ENCODE measurements at regions not wholly inside any gene's neighbourhood (a gene's known extent, or its start where the extent isn't known, plus 50 kb on each side); places are given as distances from the start of the nearest gene placed in this dataset.
A peak's percentile ranks its signal among the peaks of the same experiment; 100 is the strongest.

GRCh38 chr22:34096770-34097169 lies 176.5 kb upstream of the LARGE1 start:
- Histone ChIP-seq H3K9me3 (ENCODE audit: control insufficient read depth in 2 of 2, low read length in 2 of 2) (peaks cover 0 to 3% of the 10 kb centered on the region in 2 experiments), H3K36me3 (ENCODE audit: control insufficient read depth, insufficient read depth, low read length) (no peaks in the 10 kb centered on the region), H3K27ac (ENCODE audit: insufficient read depth, low read length, poor library complexity, severe bottlenecking) (no peak overlapping the region), H3K4me3 (ENCODE audit: low read depth, low read length) (no peak overlapping the region), H3K27me3 (ENCODE audit: control insufficient read depth, insufficient read depth, low read length) (no peaks in the 10 kb centered on the region), H3K4me1 (ENCODE audit: control insufficient read depth, insufficient read depth, low read length, poor library complexity, severe bottlenecking) (no peaks in the 10 kb centered on the region)
- Mint-ChIP-seq H3K27me3 (no peaks in the 10 kb centered on the region), H3K36me3 (no peaks in the 10 kb centered on the region), H3K4me1 (no peaks in the 10 kb centered on the region), H3K9me3 (peaks cover 0 to 18% (median 10%) of the 10 kb centered on the region in 7 donors), H3K27ac (no peak overlapping the region), H3K4me3 (no peak overlapping the region)
- ATAC-seq (ENCODE audit: low read depth in 2 of 2), result no peak
- no peak for DNase-seq

GRCh38 chr22:34099278-34099677 lies 179.0 kb upstream of the LARGE1 start:
- no peaks in the 10 kb centered on the region for H3K36me3 Mint-ChIP-seq

GRCh38 chr22:34102633-34103032 lies 182.4 kb upstream of the LARGE1 start:
- no peak for DNase-seq
- no peak overlapping the region for H3K27ac ChIP-seq (ENCODE audit: insufficient read depth, low read length, poor library complexity, severe bottlenecking)
- peaks cover 5% of the 10 kb centered on the region for H3K36me3 Mint-ChIP-seq
- no peak for ATAC-seq (ENCODE audit: low read depth in 2 of 2)
- no peaks in the 10 kb centered on the region for H3K27me3 Mint-ChIP-seq
- no peaks in the 10 kb centered on the region for H3K27me3 ChIP-seq (ENCODE audit: control insufficient read depth, insufficient read depth, low read length)
- H3K4me3 ChIP-seq (ENCODE audit: low read depth, low read length), result no peak overlapping the region
- no peak overlapping the region for H3K27ac Mint-ChIP-seq
- H3K9me3 ChIP-seq (ENCODE audit: control insufficient read depth in 2 of 2, low read length in 2 of 2), result peaks cover 0 to 3% of the 10 kb centered on the region in 2 experiments
- no peaks in the 10 kb centered on the region for H3K4me1 Mint-ChIP-seq
- H3K36me3 ChIP-seq (ENCODE audit: control insufficient read depth, insufficient read depth, low read length), result no peaks in the 10 kb centered on the region
- H3K4me3 Mint-ChIP-seq, result no peak overlapping the region
- no peaks in the 10 kb centered on the region for H3K4me1 ChIP-seq (ENCODE audit: control insufficient read depth, insufficient read depth, low read length, poor library complexity, severe bottlenecking)
- peaks cover 0 to 6% (median 4%) of the 10 kb centered on the region in 7 donors for H3K9me3 Mint-ChIP-seq

More at GRCh38 chr22:34099278-34099677, 179.0 kb upstream of the LARGE1 start:
- Mint-ChIP-seq H3K27me3 (no peaks in the 10 kb centered on the region), H3K27ac (no peak overlapping the region), H3K9me3 (peaks cover 0 to 16% (median 7%) of the 10 kb centered on the region in 7 donors), H3K4me1 (no peaks in the 10 kb centered on the region), H3K4me3 (no peak overlapping the region)
- DNase-seq (no peak), ATAC-seq (ENCODE audit: low read depth in 2 of 2) (no peak)
- no peak overlapping the region for H3K4me3 ChIP-seq (ENCODE audit: low read depth, low read length)
- H3K9me3 ChIP-seq (ENCODE audit: control insufficient read depth in 2 of 2, low read length in 2 of 2), result peaks cover 0 to 3% of the 10 kb centered on the region in 2 experiments
- H3K27me3 ChIP-seq (ENCODE audit: control insufficient read depth, insufficient read depth, low read length), result no peaks in the 10 kb centered on the region
- no peaks in the 10 kb centered on the region for H3K36me3 ChIP-seq (ENCODE audit: control insufficient read depth, insufficient read depth, low read length)
- H3K4me1 ChIP-seq (ENCODE audit: control insufficient read depth, insufficient read depth, low read length, poor library complexity, severe bottlenecking), result no peaks in the 10 kb centered on the region
- no peak overlapping the region for H3K27ac ChIP-seq (ENCODE audit: insufficient read depth, low read length, poor library complexity, severe bottlenecking)

GRCh38 chr22:34105461-34106062 lies 185.3 kb upstream of the LARGE1 start:
- H3K27me3 Mint-ChIP-seq, result no peaks in the 10 kb centered on the region
- peak in 1 of 3 donors; percentile 15 for DNase-seq
- peaks cover 5% of the 10 kb centered on the region for H3K36me3 Mint-ChIP-seq

GRCh38 chr22:34108168-34108567 lies 187.9 kb upstream of the LARGE1 start:
- Histone ChIP-seq H3K4me1 (ENCODE audit: control insufficient read depth, insufficient read depth, low read length, poor library complexity, severe bottlenecking) (no peaks in the 10 kb centered on the region), H3K36me3 (ENCODE audit: control insufficient read depth, insufficient read depth, low read length) (no peaks in the 10 kb centered on the region), H3K27ac (ENCODE audit: insufficient read depth, low read length, poor library complexity, severe bottlenecking) (no peak overlapping the region), H3K4me3 (ENCODE audit: low read depth, low read length) (no peak overlapping the region), H3K27me3 (ENCODE audit: control insufficient read depth, insufficient read depth, low read length) (no peaks in the 10 kb centered on the region), H3K9me3 (ENCODE audit: control insufficient read depth in 2 of 2, low read length in 2 of 2) (no peaks in the 10 kb centered on the region)
- Mint-ChIP-seq H3K4me1 (no peaks in the 10 kb centered on the region), H3K27me3 (no peaks in the 10 kb centered on the region), H3K4me3 (no peak overlapping the region), H3K36me3 (peaks cover 5% of the 10 kb centered on the region), H3K9me3 (peaks cover 0 to 5% (median 3%) of the 10 kb centered on the region in 7 donors), H3K27ac (no peak overlapping the region)
- ATAC-seq (ENCODE audit: low read depth in 2 of 2) (no peak), DNase-seq (no peak)

More at GRCh38 chr22:34105461-34106062, 185.3 kb upstream of the LARGE1 start:
- no peak overlapping the region for H3K4me3 ChIP-seq (ENCODE audit: low read depth, low read length)
- no peak overlapping the region for H3K27ac ChIP-seq (ENCODE audit: insufficient read depth, low read length, poor library complexity, severe bottlenecking)
- H3K36me3 ChIP-seq (ENCODE audit: control insufficient read depth, insufficient read depth, low read length), result no peaks in the 10 kb centered on the region
- no peaks in the 10 kb centered on the region for H3K9me3 ChIP-seq (ENCODE audit: control insufficient read depth in 2 of 2, low read length in 2 of 2)
- ATAC-seq (ENCODE audit: low read depth in 2 of 2), result no peak
- Mint-ChIP-seq H3K9me3 (peaks cover 0 to 5% (median 3%) of the 10 kb centered on the region in 7 donors), H3K27ac (peak overlapping the region in 1 of 3 donors; percentile 49), H3K4me1 (no peaks in the 10 kb centered on the region), H3K4me3 (no peak overlapping the region)
- no peaks in the 10 kb centered on the region for H3K27me3 ChIP-seq (ENCODE audit: control insufficient read depth, insufficient read depth, low read length)
- H3K4me1 ChIP-seq (ENCODE audit: control insufficient read depth, insufficient read depth, low read length, poor library complexity, severe bottlenecking), result no peaks in the 10 kb centered on the region

GRCh38 chr22:34111210-34111824 lies 191.0 kb upstream of the LARGE1 start:
- H3K27ac Mint-ChIP-seq, result no peak overlapping the region
- ATAC-seq (ENCODE audit: low read depth in 2 of 2), result no peak
- Histone ChIP-seq H3K27ac (ENCODE audit: insufficient read depth, low read length, poor library complexity, severe bottlenecking) (no peak overlapping the region), H3K9me3 (ENCODE audit: control insufficient read depth in 2 of 2, low read length in 2 of 2) (no peaks in the 10 kb centered on the region), H3K36me3 (ENCODE audit: control insufficient read depth, insufficient read depth, low read length) (no peaks in the 10 kb centered on the region), H3K27me3 (ENCODE audit: control insufficient read depth, insufficient read depth, low read length) (no peaks in the 10 kb centered on the region), H3K4me3 (ENCODE audit: low read depth, low read length) (no peak overlapping the region), H3K4me1 (ENCODE audit: control insufficient read depth, insufficient read depth, low read length, poor library complexity, severe bottlenecking) (no peaks in the 10 kb centered on the region)
- DNase-seq, result peak in 1 of 3 donors; percentile 29
- peaks cover 0 to 5% (median 3%) of the 10 kb centered on the region in 7 donors for H3K9me3 Mint-ChIP-seq
- no peak overlapping the region for H3K4me3 Mint-ChIP-seq
- H3K27me3 Mint-ChIP-seq, result no peaks in the 10 kb centered on the region
- H3K4me1 Mint-ChIP-seq, result no peaks in the 10 kb centered on the region
- H3K36me3 Mint-ChIP-seq, result peaks cover 5% of the 10 kb centered on the region

- H3K27me3 Mint-ChIP-seq, result no peaks in the 10 kb centered on the region
- Histone ChIP-seq H3K9me3 (ENCODE audit: control insufficient read depth in 2 of 2, low read length in 2 of 2) (no peaks in the 10 kb centered on the region), H3K4me1 (ENCODE audit: control insufficient read depth, insufficient read depth, low read length, poor library complexity, severe bottlenecking) (no peaks in the 10 kb centered on the region), H3K36me3 (ENCODE audit: control insufficient read depth, insufficient read depth, low read length) (no peaks in the 10 kb centered on the region), H3K4me3 (ENCODE audit: low read depth, low read length) (no peak overlapping the region), H3K27ac (ENCODE audit: insufficient read depth, low read length, poor library complexity, severe bottlenecking) (no peak overlapping the region), H3K27me3 (ENCODE audit: control insufficient read depth, insufficient read depth, low read length) (no peaks in the 10 kb centered on the region)
- no peaks in the 10 kb centered on the region for H3K36me3 Mint-ChIP-seq
- DNase-seq, result no peak
- no peak overlapping the region for H3K27ac Mint-ChIP-seq
- no peaks in the 10 kb centered on the region for H3K4me1 Mint-ChIP-seq
- H3K4me3 Mint-ChIP-seq, result no peak overlapping the region
- ATAC-seq (ENCODE audit: low read depth in 2 of 2), result no peak
- H3K9me3 Mint-ChIP-seq, result peaks cover 0 to 2% (median 0%) of the 10 kb centered on the region in 7 donors
These were observed 193.1 kb upstream of the LARGE1 start for GRCh38 chr22:34113381-34113780.

- no peaks in the 10 kb centered on the region for H3K27me3 ChIP-seq (ENCODE audit: control insufficient read depth, insufficient read depth, low read length)
- no peak overlapping the region for H3K27ac ChIP-seq (ENCODE audit: insufficient read depth, low read length, poor library complexity, severe bottlenecking)
- H3K4me3 Mint-ChIP-seq, result no peak overlapping the region
- no peaks in the 10 kb centered on the region for H3K4me1 Mint-ChIP-seq
- no peaks in the 10 kb centered on the region for H3K9me3 ChIP-seq (ENCODE audit: control insufficient read depth in 2 of 2, low read length in 2 of 2)
- H3K27ac Mint-ChIP-seq, result no peak overlapping the region
- no peaks in the 10 kb centered on the region for H3K4me1 ChIP-seq (ENCODE audit: control insufficient read depth, insufficient read depth, low read length, poor library complexity, severe bottlenecking)
- H3K36me3 ChIP-seq (ENCODE audit: control insufficient read depth, insufficient read depth, low read length), result no peaks in the 10 kb centered on the region
- ATAC-seq (ENCODE audit: low read depth in 2 of 2), result no peak
- peaks cover 0 to 2% (median 0%) of the 10 kb centered on the region in 7 donors for H3K9me3 Mint-ChIP-seq
- H3K27me3 Mint-ChIP-seq, result no peaks in the 10 kb centered on the region
- no peak overlapping the region for H3K4me3 ChIP-seq (ENCODE audit: low read depth, low read length)
- DNase-seq, result no peak
- H3K36me3 Mint-ChIP-seq, result no peaks in the 10 kb centered on the region
These were observed 194.1 kb upstream of the LARGE1 start for GRCh38 chr22:34114406-34114805.

All from CD4-positive, CD25-positive, alpha-beta regulatory T cell (primary cell).